ENCODE measurements at regions not wholly inside any gene's neighbourhood (a gene's known extent, or its start where the extent isn't known, plus 50 kb on each side); places are given as distances from the start of the nearest gene placed in this dataset.
"Not testable (repeated sequence)": the region's sequence is repeated elsewhere in the genome, so short reads cannot be mapped to it uniquely, and the experiment has no call there.

DNA sequence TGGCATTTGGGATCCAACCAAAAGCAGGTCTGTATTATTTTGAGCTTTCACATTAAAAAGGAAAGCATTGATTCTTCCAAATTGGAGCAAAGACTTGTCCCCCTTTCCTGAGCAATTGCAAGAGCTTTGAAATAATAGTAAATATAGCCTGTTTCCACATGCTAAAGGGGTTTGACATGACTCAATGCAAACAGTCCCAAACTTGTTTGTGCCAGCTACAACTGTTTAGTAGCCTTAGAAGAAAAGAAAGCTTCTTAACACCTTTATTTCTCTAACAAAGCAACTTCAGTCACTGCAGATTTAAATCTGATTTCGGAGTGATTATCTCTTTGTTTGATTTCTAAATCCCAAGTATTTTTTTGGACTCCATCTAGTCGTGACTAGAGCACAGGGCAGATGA is 180.2 kb downstream of the SEMA6D start:
- Mint-ChIP-seq H3K27me3 (no peaks in the 10 kb centered on the region), H3K36me3 (ENCODE audit: insufficient read depth) (no peaks in the 10 kb centered on the region), H3K9me3 (peaks cover 21% of the 10 kb centered on the region), H3K4me3 (no peak overlapping the region), H3K27ac (ENCODE audit: low read depth) (no peak overlapping the region), H3K4me1 (no peaks in the 10 kb centered on the region)
- DNase-seq (ENCODE audit: low spot score in 2 of 2), result no peak
- no peak for ATAC-seq (replicated peaks; ENCODE audit: extremely low read depth, poor library complexity, severe bottlenecking)

DNA sequence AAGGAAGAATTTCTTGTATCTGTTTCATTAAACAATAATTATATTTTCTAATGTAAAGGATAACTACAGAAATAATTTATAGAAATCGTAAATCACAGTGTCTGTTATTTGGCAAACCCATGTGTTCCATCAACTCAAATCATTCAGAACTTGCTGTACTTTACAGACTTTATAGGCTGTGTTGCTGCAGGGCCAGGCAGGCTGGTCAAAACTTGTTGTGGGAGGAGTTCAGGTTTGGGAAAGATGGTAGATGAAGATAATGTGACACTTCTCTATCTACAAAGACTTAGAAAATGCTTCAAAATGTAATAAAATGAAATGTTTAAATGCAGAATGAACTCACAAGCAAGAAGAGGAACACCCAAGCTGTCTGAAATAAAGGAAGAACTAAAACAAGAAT is 183.4 kb downstream of the SEMA6D start:
- ATAC-seq (replicated peaks; ENCODE audit: extremely low read depth, poor library complexity, severe bottlenecking) (no peak), DNase-seq (ENCODE audit: low spot score in 2 of 2) (no peak)
- peaks cover 16% of the 10 kb centered on the region for H3K9me3 Mint-ChIP-seq
- no peak overlapping the region for H3K4me3 Mint-ChIP-seq
- H3K27me3 Mint-ChIP-seq, result no peaks in the 10 kb centered on the region
- no peaks in the 10 kb centered on the region for H3K4me1 Mint-ChIP-seq
- H3K27ac Mint-ChIP-seq (ENCODE audit: low read depth), result no peak overlapping the region
- no peaks in the 10 kb centered on the region for H3K36me3 Mint-ChIP-seq (ENCODE audit: insufficient read depth)

DNA sequence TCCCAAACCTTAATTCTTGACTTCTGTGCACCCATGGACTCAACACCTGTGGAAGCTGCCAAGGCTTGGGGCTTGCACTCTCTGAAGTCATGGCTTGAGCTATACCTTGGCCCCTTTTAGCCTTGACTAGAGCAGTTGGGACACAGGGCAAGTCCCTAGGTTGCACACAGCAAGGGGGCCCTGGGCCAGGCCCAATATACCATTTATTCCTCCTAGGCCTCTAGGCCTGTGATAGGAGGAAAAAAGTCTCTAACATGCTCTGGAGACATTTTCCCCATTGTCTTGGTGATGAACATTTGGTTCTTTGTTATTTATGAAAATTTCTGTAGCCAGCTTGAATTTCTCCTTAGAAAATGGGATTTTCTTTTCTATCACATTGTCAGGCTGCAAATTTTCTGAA is 186.1 kb downstream of the SEMA6D start:
- Mint-ChIP-seq H3K27me3 (no peaks in the 10 kb centered on the region), H3K4me3 (no peak overlapping the region), H3K36me3 (ENCODE audit: insufficient read depth) (no peaks in the 10 kb centered on the region), H3K9me3 (peaks cover 16% of the 10 kb centered on the region), H3K27ac (ENCODE audit: low read depth) (no peak overlapping the region), H3K4me1 (no peaks in the 10 kb centered on the region)
- DNase-seq (ENCODE audit: low spot score in 2 of 2), result no peak
- ATAC-seq (replicated peaks; ENCODE audit: extremely low read depth, poor library complexity, severe bottlenecking), result no peak

DNA sequence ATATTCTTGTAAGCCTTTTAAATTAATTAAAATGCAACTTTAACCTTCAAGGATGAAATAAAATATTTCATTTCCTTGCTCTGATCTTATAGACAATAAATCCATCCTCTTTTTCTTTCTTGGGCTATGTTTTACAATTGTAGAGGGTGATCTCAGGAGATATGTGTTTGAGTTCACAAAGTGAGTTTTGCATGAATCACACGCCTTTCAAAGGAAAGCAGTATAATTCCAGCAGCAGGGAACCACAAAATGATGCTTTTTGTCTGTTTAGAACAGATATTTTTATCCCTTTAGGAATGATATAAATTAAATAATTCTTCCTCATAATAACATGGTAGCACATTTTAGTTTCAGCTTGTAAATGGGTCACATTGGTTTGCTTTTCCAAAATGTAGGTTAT is 191.2 kb downstream of the SEMA6D start:
- peaks cover 2% of the 10 kb centered on the region for H3K36me3 Mint-ChIP-seq (ENCODE audit: insufficient read depth)
- H3K4me1 Mint-ChIP-seq, result no peaks in the 10 kb centered on the region
- peaks cover 11% of the 10 kb centered on the region for H3K9me3 Mint-ChIP-seq
- no peaks in the 10 kb centered on the region for H3K27me3 Mint-ChIP-seq
- ATAC-seq (replicated peaks; ENCODE audit: extremely low read depth, poor library complexity, severe bottlenecking) (no peak), DNase-seq (ENCODE audit: low spot score in 2 of 2) (no peak)
- H3K27ac Mint-ChIP-seq (ENCODE audit: low read depth), result no peak overlapping the region
- H3K4me3 Mint-ChIP-seq, result no peak overlapping the region

DNA sequence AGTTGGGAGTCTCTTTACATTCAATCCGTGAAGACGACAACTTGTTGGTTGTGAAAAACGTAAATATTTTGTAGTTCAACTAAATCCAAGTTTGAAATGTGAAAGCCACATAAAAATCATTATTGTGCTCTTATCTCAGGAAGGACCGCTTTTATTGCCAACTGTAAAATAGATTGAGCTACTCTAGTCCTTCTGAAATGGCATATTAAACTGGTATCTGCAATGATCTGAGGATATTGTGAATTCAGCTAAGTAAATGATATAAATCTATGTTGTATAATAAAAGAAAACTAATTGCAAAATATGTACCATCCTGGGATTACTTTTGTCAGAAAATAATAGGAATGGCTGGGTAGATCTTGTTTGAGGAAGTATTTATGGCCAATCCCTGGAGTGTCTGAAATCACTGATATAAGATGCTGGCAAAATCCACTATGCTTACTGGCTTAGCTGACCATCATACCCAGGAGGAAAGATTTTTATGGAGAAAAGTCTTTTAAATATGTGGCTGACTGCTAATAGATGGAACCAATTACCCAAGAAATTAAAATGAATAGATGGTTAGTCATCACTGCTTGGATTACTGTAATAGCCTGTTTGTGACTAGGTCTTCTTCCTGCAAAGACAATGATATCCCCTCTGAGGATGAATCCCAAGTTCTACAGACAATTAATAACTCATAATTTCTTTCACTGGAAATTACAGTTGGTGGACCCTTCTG is 191.8 kb downstream of the SEMA6D start:
- no peak overlapping the region for H3K4me3 Mint-ChIP-seq
- no peak overlapping the region for H3K27ac Mint-ChIP-seq (ENCODE audit: low read depth)
- no peaks in the 10 kb centered on the region for H3K4me1 Mint-ChIP-seq
- H3K27me3 Mint-ChIP-seq, result no peaks in the 10 kb centered on the region
- H3K36me3 Mint-ChIP-seq (ENCODE audit: insufficient read depth), result peaks cover 2% of the 10 kb centered on the region
- ATAC-seq (replicated peaks; ENCODE audit: extremely low read depth, poor library complexity, severe bottlenecking), result no peak
- peaks cover 6% of the 10 kb centered on the region for H3K9me3 Mint-ChIP-seq
- no peak for DNase-seq (ENCODE audit: low spot score in 2 of 2)

DNA sequence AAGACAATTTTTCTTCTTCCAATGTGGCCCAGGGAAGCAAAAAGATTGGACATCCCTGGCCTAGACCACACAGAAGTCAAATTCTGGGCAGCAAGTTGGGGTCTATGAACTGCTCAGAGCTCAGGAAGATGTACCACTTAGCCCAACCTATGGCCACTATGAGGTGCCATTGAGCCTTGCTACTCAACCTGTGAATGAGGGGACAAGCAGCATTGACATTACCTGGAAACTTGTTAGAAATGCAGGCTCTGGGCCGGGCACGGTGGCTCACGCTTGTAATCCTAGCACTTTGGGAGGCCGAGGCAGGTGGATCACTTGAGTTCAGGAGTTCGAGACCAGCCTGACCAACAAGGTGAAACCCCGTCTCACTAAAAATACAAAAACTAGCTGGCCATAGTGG is 195.6 kb downstream of the SEMA6D start:
- not testable (repeated sequence) for H3K36me3 Mint-ChIP-seq (ENCODE audit: insufficient read depth); ATAC-seq (replicated peaks; ENCODE audit: extremely low read depth, poor library complexity, severe bottlenecking); H3K27me3 Mint-ChIP-seq; H3K4me3 Mint-ChIP-seq; H3K4me1 Mint-ChIP-seq; DNase-seq (ENCODE audit: low spot score in 2 of 2); H3K9me3 Mint-ChIP-seq
- peak overlapping the region; percentile 68 for H3K27ac Mint-ChIP-seq (ENCODE audit: low read depth)

DNA sequence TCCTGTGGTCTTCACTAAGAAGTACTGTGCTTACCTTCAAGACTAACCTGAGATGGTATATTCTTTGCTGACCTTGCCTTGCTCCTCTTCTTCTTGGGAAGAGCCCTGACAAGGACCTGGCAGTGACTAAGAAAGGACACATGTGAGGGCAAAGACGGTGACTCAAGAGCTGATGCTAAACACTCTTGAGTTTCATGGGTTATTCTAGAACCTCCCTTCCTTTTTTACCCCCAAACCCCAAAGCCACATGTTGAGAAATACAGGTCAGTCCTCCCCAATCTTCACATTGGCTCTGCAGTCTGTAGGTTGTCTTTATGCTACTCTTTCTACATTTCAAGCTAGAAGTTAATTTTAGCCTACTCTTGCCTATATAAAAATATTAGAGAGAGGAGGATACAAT is 200.6 kb downstream of the SEMA6D start:
- ATAC-seq (replicated peaks; ENCODE audit: extremely low read depth, poor library complexity, severe bottlenecking) (no peak), DNase-seq (ENCODE audit: low spot score in 2 of 2) (no peak)
- Mint-ChIP-seq H3K9me3 (peaks cover 6% of the 10 kb centered on the region), H3K36me3 (ENCODE audit: insufficient read depth) (no peaks in the 10 kb centered on the region), H3K27me3 (no peaks in the 10 kb centered on the region), H3K27ac (ENCODE audit: low read depth) (no peak overlapping the region), H3K4me1 (no peaks in the 10 kb centered on the region), H3K4me3 (no peak overlapping the region)

DNA sequence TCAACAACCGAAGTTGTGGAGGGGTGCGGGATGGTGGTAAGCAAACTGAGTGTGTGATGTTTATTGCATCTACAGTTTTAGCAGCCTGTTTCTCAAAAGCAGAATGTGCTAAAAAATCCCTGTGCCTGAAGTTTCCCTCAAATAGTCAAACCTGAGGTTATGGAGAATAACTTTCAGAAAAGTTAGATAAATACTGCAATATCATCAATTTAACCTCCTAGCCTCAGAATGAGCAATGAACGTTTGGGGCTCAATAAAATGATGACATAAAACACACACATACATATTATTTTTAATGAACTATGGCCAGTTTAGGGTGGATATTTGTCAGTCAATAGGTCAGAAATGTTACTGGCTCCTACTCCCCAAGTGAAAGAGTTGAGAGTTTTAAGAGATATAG is 201.6 kb downstream of the SEMA6D start:
- ATAC-seq (replicated peaks; ENCODE audit: extremely low read depth, poor library complexity, severe bottlenecking) (no peak), DNase-seq (ENCODE audit: low spot score in 2 of 2) (no peak)
- Mint-ChIP-seq H3K36me3 (ENCODE audit: insufficient read depth) (no peaks in the 10 kb centered on the region), H3K27ac (ENCODE audit: low read depth) (no peak overlapping the region), H3K9me3 (peaks cover 9% of the 10 kb centered on the region), H3K27me3 (no peaks in the 10 kb centered on the region), H3K4me3 (no peak overlapping the region), H3K4me1 (no peaks in the 10 kb centered on the region)

DNA sequence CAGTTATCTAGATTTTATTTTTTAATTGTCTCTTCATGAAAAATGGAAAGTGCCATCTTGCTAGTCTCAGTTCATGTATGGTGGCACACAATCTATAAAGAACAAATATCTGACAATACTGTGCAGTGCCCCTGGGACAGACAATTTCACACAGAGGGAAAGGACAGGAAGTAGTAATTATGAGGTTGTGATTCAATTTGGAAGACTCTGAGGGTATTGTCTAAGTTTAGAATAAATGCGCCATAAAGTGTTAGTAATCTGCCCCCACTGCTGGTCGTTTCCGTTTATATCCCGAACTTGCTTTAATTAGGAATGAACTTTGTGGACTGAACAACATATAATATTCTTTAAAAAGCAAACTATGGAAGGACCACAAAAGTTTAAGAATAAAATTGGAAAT is 196.4 kb upstream of the SLC24A5 start:
- Mint-ChIP-seq H3K36me3 (ENCODE audit: insufficient read depth) (no peaks in the 10 kb centered on the region), H3K27me3 (no peaks in the 10 kb centered on the region), H3K27ac (ENCODE audit: low read depth) (no peak overlapping the region), H3K4me1 (no peaks in the 10 kb centered on the region), H3K4me3 (no peak overlapping the region), H3K9me3 (peaks cover 25% of the 10 kb centered on the region)
- DNase-seq (ENCODE audit: low spot score in 2 of 2) (no peak), ATAC-seq (replicated peaks; ENCODE audit: extremely low read depth, poor library complexity, severe bottlenecking) (no peak)

DNA sequence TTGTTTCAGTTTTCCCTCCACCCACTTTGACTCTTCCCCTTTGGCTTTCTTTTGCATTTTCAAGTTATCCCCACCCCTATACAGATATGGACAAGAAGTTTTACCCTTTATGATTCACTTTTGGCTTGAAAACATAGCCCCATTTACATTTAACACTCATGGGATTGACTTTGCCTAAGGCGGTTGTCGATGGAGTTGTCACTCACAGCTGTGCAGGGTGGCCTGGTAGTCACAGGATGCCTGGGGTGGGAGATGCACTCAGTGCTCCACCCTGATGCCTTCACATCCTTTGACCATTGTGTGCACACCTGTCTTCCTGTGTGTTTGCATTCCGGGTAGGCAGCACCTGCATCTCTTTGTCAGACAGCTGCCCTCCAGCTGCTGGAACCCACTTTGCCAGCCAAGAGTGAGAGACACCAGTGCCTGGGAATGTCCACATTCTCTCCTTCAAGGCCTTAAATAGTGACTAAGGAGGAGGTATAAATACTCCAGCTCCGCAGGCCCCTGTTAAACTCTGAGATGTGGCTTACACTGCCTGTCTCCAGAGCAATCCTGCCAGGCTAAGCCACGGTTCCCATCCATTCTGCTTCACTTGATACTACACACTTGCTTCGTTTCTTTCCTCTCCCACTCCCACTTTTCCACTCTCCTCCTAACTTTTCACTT is 191.5 kb upstream of the SLC24A5 start:
- H3K4me3 Mint-ChIP-seq, result no peak overlapping the region
- no peaks in the 10 kb centered on the region for H3K36me3 Mint-ChIP-seq (ENCODE audit: insufficient read depth)
- no peak for ATAC-seq (replicated peaks; ENCODE audit: extremely low read depth, poor library complexity, severe bottlenecking)
- no peak for DNase-seq (ENCODE audit: low spot score in 2 of 2)
- H3K4me1 Mint-ChIP-seq, result no peaks in the 10 kb centered on the region
- H3K27me3 Mint-ChIP-seq, result no peaks in the 10 kb centered on the region
- no peak overlapping the region for H3K27ac Mint-ChIP-seq (ENCODE audit: low read depth)
- H3K9me3 Mint-ChIP-seq, result peaks cover 19% of the 10 kb centered on the region

DNA sequence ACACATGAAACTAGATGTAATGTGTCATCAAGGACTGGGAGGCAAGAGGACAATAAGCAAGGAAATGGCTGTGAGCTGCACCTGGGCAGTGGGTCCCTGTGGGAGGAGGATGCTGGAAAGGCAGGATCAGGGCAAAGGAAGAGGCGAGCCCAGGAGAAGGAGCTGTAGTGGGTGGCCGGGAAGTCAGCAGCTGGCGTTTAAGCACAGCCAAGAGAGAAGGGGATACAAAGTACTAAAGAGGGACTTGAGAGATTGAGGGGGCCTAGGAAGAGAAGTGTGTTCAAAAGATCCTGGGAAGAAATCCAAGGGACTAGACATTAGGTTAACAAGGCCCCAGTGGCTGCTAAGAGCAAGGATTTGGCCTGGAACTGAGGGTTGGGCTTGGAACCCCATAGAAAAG is 188.5 kb upstream of the SLC24A5 start:
- ATAC-seq (replicated peaks; ENCODE audit: extremely low read depth, poor library complexity, severe bottlenecking), result no peak
- Mint-ChIP-seq H3K27ac (ENCODE audit: low read depth) (no peak overlapping the region), H3K27me3 (no peaks in the 10 kb centered on the region), H3K36me3 (ENCODE audit: insufficient read depth) (no peaks in the 10 kb centered on the region), H3K4me1 (no peaks in the 10 kb centered on the region), H3K4me3 (no peak overlapping the region), H3K9me3 (peaks cover 12% of the 10 kb centered on the region)
- DNase-seq (ENCODE audit: low spot score in 2 of 2), result no peak

DNA sequence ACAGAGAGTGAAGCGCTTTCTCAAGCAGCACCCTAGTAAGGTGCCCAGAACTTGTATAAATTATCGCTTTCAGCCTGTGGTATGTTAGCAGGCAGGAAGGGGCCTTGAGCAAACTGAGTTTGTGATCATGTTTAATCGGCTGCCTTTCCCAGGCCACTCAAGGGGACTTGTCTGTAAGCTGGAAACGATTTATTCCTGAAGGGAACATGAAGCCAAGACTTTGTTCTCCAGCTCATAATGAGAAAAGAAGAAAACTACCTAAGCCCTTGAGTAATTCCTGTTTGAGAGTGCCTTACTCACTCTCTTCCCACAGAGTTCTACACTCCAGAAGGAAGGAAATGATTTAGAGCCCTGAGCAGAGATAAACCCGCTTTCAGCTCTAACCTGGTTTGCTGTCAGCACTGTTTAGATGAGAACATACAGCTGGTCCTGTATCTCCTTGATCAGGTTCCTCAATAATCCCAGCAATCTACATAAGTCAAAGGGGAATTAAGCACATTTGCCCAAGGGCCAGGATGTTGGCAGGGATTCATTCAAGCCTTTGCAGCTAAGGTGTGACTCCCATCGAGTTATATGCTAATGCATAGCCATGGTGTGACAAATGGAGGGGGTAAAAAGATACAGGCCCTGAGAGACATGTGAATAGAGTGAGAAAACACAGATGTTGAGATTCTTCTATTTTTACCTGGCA is 187.7 kb upstream of the SLC24A5 start:
- H3K9me3 Mint-ChIP-seq, result peaks cover 9% of the 10 kb centered on the region
- DNase-seq (ENCODE audit: low spot score in 2 of 2), result no peak
- no peak overlapping the region for H3K27ac Mint-ChIP-seq (ENCODE audit: low read depth)
- H3K4me3 Mint-ChIP-seq, result no peak overlapping the region
- no peaks in the 10 kb centered on the region for H3K36me3 Mint-ChIP-seq (ENCODE audit: insufficient read depth)
- H3K4me1 Mint-ChIP-seq, result no peaks in the 10 kb centered on the region
- ATAC-seq (replicated peaks; ENCODE audit: extremely low read depth, poor library complexity, severe bottlenecking), result no peak
- H3K27me3 Mint-ChIP-seq, result no peaks in the 10 kb centered on the region

DNA sequence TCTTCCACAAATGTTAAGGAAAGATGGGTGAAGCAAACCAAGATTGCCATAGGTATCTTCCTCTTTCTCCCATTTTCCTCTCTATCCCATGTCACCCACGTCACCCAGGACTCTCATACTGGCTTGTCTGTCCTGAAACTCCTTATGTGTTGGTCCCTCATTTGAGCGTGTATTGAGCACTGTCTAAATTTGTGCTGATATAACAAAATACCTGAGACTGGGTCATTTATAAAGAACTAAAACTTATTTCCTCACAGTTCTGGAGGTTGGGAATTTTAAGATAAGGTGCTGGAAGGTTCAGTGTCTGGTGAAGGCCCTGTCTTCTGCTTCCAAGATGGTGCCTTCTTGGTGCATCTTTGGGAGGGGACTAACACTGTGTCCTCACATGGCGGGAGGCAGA is 186.9 kb upstream of the SLC24A5 start:
- Mint-ChIP-seq H3K36me3 (ENCODE audit: insufficient read depth) (no peaks in the 10 kb centered on the region), H3K4me1 (no peaks in the 10 kb centered on the region), H3K27me3 (no peaks in the 10 kb centered on the region), H3K4me3 (no peak overlapping the region), H3K9me3 (peaks cover 9% of the 10 kb centered on the region), H3K27ac (ENCODE audit: low read depth) (no peak overlapping the region)
- ATAC-seq (replicated peaks; ENCODE audit: extremely low read depth, poor library complexity, severe bottlenecking) (no peak), DNase-seq (ENCODE audit: low spot score in 2 of 2) (no peak)
